CD14-positive monocyte (primary cell): ENCODE measurements at regions not wholly inside any gene's neighbourhood (a gene's known extent, or its start where the extent isn't known, plus 50 kb on each side); places are given as distances from the start of the nearest gene placed in this dataset.

ENCODE experiments used
- DNase-seq, 3 donors: peaks; one replicate each; pipeline ENCODE4 v3.0.0-alpha.2; 2011 to 2022
- H2AFZ ChIP-seq: 2 replicates; pipeline ENCODE4 v1.6.0; 2012; ENCODE audit warnings: mild to moderate bottlenecking, low read depth, low read length, inconsistent platforms; ENCODE audit not compliant: insufficient read depth, poor library complexity, severe bottlenecking
- H3K27ac ChIP-seq, 2 donors: 1 replicate in 1 of 2; 2 replicates in 1 of 2; pipeline ENCODE4 v1.5.1; 2012 to 2013; ENCODE audit warnings: low read length in 2 of 2, control low read depth in 1 of 2, inconsistent platforms in 1 of 2, low read depth in 1 of 2, mild to moderate bottlenecking in 1 of 2
- H3K27me3 ChIP-seq, 2 donors: one replicate each; pipeline versions ENCODE4 v1.6.0 to v1.6.1; 2011 to 2013; ENCODE audit warnings: low read length in 2 of 2; ENCODE audit not compliant: control insufficient read depth in 2 of 2, insufficient read depth in 2 of 2
- H3K36me3 ChIP-seq, 2 donors: replicated peaks in 1 of 2; 1 replicate in 1 of 2; 2 replicates in 1 of 2; pipeline versions ENCODE4 v1.5.1 to v1.6.1; 2012 to 2013; ENCODE audit warnings: low read length in 2 of 2, control low read depth in 1 of 2, inconsistent platforms in 1 of 2, mild to moderate bottlenecking in 1 of 2; ENCODE audit not compliant: insufficient read depth in 2 of 2, control insufficient read depth in 1 of 2
- H3K4me1 ChIP-seq, 2 donors: 1 replicate in 1 of 2; 2 replicates in 1 of 2; pipeline versions ENCODE4 v1.5.1 to v1.6.1; 2012 to 2013; ENCODE audit warnings: low read length in 2 of 2, control low read depth in 1 of 2, inconsistent platforms in 1 of 2, mild to moderate bottlenecking in 1 of 2, moderate library complexity in 1 of 2; ENCODE audit not compliant: insufficient read depth in 2 of 2, control insufficient read depth in 1 of 2
- H3K4me2 ChIP-seq: replicated peaks from 2 replicates; pipeline ENCODE3; 2012; ENCODE audit warnings: low read length, moderate library complexity, mild to moderate bottlenecking; ENCODE audit not compliant: poor library complexity, severe bottlenecking; ENCODE audit errors: extremely low read depth
- H3K4me3 ChIP-seq, 3 experiments: fragments of 200-600 bp in 1 of 3; sonication (generic) in 1 of 3; replicated peaks in 1 of 3; 1 replicate in 2 of 3; 2 replicates in 1 of 3; pipeline ENCODE4 v1.5.1; 2011 to 2013; ENCODE audit warnings: low read length in 3 of 3, mild to moderate bottlenecking in 3 of 3, control low read depth in 2 of 3, low read depth in 2 of 3, inconsistent platforms in 1 of 3, moderate library complexity in 1 of 3
- H3K79me2 ChIP-seq: 2 replicates; pipeline ENCODE4 v1.6.0; 2012; ENCODE audit warnings: mild to moderate bottlenecking, control low read depth, inconsistent platforms, low read length, moderate library complexity; ENCODE audit not compliant: insufficient read depth
- H3K9ac ChIP-seq: 2 replicates; pipeline ENCODE4 v1.6.0; 2017; ENCODE audit warnings: low read length, mild to moderate bottlenecking; ENCODE audit not compliant: insufficient read depth, poor library complexity, severe bottlenecking
- H3K9me3 ChIP-seq, 2 donors: replicated peaks in 1 of 2; 1 replicate in 1 of 2; 2 replicates in 1 of 2; pipeline versions ENCODE4 v1.5.1 to v1.6.1; 2012 to 2013; ENCODE audit warnings: low read length in 2 of 2, control low read depth in 1 of 2; ENCODE audit not compliant: control insufficient read depth in 1 of 2, insufficient read depth in 1 of 2
- H4K20me1 ChIP-seq: 2 replicates; pipeline ENCODE4 v1.6.0; 2012; ENCODE audit warnings: mild to moderate bottlenecking, low read length, control low read depth, moderate library complexity; ENCODE audit not compliant: insufficient read depth
- H3K27ac Mint-ChIP-seq, 7 donors: one replicate each; pipeline ENCODE4 v1.8.0; 2020; ENCODE audit warnings: mild to moderate bottlenecking in 7 of 7, mixed read lengths in 7 of 7, moderate library complexity in 6 of 7, inconsistent platforms in 2 of 7
- H3K27me3 Mint-ChIP-seq, 3 donors: one replicate each; pipeline ENCODE4 v1.8.0; 2021 to 2022; ENCODE audit warnings: low read depth in 3 of 3, mild to moderate bottlenecking in 3 of 3, mixed read lengths in 3 of 3, moderate library complexity in 3 of 3, inconsistent platforms in 1 of 3
- H3K36me3 Mint-ChIP-seq, 2 donors: one replicate each; pipeline ENCODE4 v1.8.0; 2020; ENCODE audit warnings: mixed read lengths in 2 of 2, inconsistent platforms in 1 of 2, mild to moderate bottlenecking in 1 of 2
- H3K4me1 Mint-ChIP-seq: one replicate; pipeline ENCODE4 v1.8.0; 2020; ENCODE audit warnings: mild to moderate bottlenecking, mixed read lengths
- H3K4me3 Mint-ChIP-seq, 2 donors: one replicate each; pipeline ENCODE4 v1.8.0; 2020; ENCODE audit warnings: mild to moderate bottlenecking in 2 of 2, mixed read lengths in 2 of 2, moderate library complexity in 1 of 2
- H3K9me3 Mint-ChIP-seq, 7 donors: one replicate each; pipeline ENCODE4 v1.8.0; 2020 to 2022; ENCODE audit warnings: mixed read lengths in 7 of 7, mild to moderate bottlenecking in 6 of 7, moderate library complexity in 6 of 7, inconsistent platforms in 2 of 7
- WGBS: methylation state at CpG from one replicate; pipeline ENCODE4 v1.1.5; 2013; ENCODE audit warnings: missing lambda C conversion rate; ENCODE audit not compliant: insufficient coverage; 5-methylcytosine and 5-hydroxymethylcytosine counted together
- intact Hi-C, 2 donors: fragments of 100-400 bp; cut with micrococcal nuclease; formaldehyde crosslinking; loops; one replicate each; pipeline versions ENCODE4 v1.15.0 to v1.15.1; 2023
- TF ChIP-seq, protein P1 (sequence below): fragments of 200-600 bp; IDR thresholded peaks from one replicate; pipeline ENCODE4 v1.8.0; 2022; ENCODE audit warnings: antibody characterized with exemption, mild to moderate bottlenecking

DNA sequence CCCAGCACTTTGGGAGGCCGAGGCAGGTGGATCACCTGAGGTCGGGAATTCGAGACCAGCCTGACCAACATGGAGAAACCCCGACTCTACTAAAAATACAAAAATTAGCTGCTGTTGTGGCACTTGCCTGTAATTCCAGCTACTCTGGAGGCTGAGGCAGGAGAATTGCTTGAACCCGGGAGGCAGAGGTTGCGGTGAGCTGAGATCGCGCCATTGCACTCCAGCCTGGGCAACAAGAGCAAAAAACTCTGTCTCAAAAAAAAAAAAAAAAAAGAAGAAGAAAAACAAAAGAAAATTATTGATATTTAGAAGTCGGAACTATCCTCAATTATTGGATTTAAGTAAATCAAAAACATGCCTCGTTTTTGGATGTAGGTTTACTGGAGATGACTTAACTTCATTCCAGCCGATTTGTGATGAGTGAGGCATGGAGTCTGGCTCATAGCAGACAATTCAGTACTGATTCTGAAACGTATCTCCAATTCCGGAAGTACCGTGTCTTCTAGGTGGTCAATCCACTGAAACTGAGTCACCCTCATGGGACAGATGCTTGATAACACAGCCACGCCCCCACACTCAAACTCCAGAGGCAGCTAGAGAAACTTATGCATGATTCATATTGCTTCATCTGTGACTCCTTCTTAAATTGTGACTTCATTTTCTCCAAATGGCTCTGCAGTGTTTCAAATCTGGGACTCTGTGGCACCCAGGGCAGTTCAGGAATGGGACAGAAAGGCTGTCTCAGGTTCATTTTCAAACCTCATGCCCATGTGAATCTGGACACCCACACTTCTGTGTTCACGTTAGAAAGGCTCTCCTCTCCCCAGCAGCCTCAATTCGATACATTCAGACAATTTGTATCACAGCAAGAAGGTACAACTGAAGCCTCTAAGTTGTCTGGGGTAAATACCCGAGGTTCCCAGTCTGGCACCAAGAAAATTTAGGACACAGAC lies 110.4 kb upstream of the ARMC2 start:
- no peaks in the 10 kb centered on the region for H3K79me2 ChIP-seq
- peak overlapping the region in 2 of 7 donors; percentile 10 to 41 for H3K27ac Mint-ChIP-seq
- no peak overlapping the region for H3K9ac ChIP-seq
- peak; percentile 21 to 85 (median 36) for DNase-seq
- H3K4me2 ChIP-seq: no peak overlapping the region
- intact Hi-C loops: loop anchor here in 1 of 2 donors (5.0 kb wide), 1 partner anchor 44 kb away; no protein-coding TSS in a partner anchor
- H3K36me3 ChIP-seq: no peaks in the 10 kb centered on the region
- no peak overlapping the region for H3K27ac ChIP-seq
- 95% methylated on average over 9 of the region's 18 CpGs for WGBS
- no peaks in the 10 kb centered on the region for H3K27me3 ChIP-seq
- H3K9me3 Mint-ChIP-seq: peaks cover 0 to 5% (median 0%) of the 10 kb centered on the region in 7 donors
- H3K4me1 Mint-ChIP-seq: peaks cover 33% of the 10 kb centered on the region
- no peaks in the 10 kb centered on the region for H4K20me1 ChIP-seq
- no peak overlapping the region for H2AFZ ChIP-seq
- no peak overlapping the region for H3K4me3 Mint-ChIP-seq
- no peaks in the 10 kb centered on the region for H3K9me3 ChIP-seq
- no peaks in the 10 kb centered on the region for H3K36me3 Mint-ChIP-seq
- H3K4me1 ChIP-seq: peaks cover 23 to 40% of the 10 kb centered on the region in 2 donors
- no peak overlapping the region for H3K4me3 ChIP-seq
- peaks cover 1 to 4% (median 3%) of the 10 kb centered on the region in 3 donors for H3K27me3 Mint-ChIP-seq
- TF ChIP-seq, protein P1, sequence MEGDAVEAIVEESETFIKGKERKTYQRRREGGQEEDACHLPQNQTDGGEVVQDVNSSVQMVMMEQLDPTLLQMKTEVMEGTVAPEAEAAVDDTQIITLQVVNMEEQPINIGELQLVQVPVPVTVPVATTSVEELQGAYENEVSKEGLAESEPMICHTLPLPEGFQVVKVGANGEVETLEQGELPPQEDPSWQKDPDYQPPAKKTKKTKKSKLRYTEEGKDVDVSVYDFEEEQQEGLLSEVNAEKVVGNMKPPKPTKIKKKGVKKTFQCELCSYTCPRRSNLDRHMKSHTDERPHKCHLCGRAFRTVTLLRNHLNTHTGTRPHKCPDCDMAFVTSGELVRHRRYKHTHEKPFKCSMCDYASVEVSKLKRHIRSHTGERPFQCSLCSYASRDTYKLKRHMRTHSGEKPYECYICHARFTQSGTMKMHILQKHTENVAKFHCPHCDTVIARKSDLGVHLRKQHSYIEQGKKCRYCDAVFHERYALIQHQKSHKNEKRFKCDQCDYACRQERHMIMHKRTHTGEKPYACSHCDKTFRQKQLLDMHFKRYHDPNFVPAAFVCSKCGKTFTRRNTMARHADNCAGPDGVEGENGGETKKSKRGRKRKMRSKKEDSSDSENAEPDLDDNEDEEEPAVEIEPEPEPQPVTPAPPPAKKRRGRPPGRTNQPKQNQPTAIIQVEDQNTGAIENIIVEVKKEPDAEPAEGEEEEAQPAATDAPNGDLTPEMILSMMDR: no peak

DNA sequence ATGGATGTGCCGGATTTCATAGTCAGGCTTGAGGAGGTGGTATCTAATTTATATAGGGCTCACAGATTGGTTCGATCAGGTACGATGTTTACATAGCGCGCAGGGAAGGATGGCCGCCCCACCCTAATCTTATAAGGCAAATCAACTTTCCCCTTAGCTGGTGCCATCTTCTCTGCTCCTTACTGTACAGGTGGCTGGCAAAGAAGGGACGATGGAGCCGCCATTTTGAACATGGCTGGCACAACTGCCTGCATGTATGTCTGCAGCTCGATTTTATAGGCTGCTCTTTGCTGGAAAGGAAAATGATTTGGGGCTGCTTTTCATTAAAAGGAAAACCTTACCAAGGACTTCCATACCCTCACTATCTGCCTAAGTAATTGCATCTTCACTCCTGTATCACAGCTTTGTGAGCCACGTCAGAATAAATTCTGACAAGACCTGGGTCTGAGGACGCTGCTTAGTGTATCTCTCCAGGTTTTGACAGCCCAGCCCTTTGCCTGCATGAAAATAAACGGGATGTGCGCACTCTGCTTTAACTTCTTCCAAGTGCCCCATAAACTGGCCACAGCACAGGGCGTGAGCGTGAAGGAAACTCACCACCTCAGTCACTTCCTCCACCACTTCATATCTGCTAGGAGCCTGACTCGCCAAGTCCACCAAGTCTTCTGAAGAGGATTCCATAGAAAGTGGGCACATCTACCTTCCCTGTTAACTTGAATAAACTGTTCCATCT lies 109.4 kb upstream of the ARMC2 start:
- no peaks in the 10 kb centered on the region for H3K79me2 ChIP-seq
- Mint-ChIP-seq H3K4me1 (peaks cover 33% of the 10 kb centered on the region), H3K27ac (peak overlapping the region in 2 of 7 donors; percentile 2 to 41), H3K9me3 (peaks cover 0 to 5% (median 0%) of the 10 kb centered on the region in 7 donors), H3K27me3 (peaks cover 1 to 5% (median 4%) of the 10 kb centered on the region in 3 donors), H3K4me3 (no peak overlapping the region), H3K36me3 (no peaks in the 10 kb centered on the region)
- H3K4me3 ChIP-seq: no peak overlapping the region
- intact Hi-C loops: loop anchor here in 1 of 2 donors (5.0 kb wide), 1 partner anchor 43 kb away; no protein-coding TSS in a partner anchor
- no peaks in the 10 kb centered on the region for H3K9me3 ChIP-seq
- H2AFZ ChIP-seq: peak overlapping the region; percentile 5
- H3K4me2 ChIP-seq: no peak overlapping the region
- 53% methylated on average over 7 of the region's 16 CpGs for WGBS
- no peak overlapping the region for H3K9ac ChIP-seq
- peak; percentile 11 to 43 (median 12) for DNase-seq
- no peak overlapping the region for H3K27ac ChIP-seq
- peaks cover 23 to 40% of the 10 kb centered on the region in 2 donors for H3K4me1 ChIP-seq
- no peaks in the 10 kb centered on the region for H3K27me3 ChIP-seq
- H3K36me3 ChIP-seq: no peaks in the 10 kb centered on the region
- no peaks in the 10 kb centered on the region for H4K20me1 ChIP-seq
- TF ChIP-seq, protein P1: no peak
